Activated T-cell treated with anti-CD3 and anti-CD28 coated beads for 24 hours (primary cell): ENCODE measurements at regions not wholly inside any gene's neighbourhood (a gene's known extent, or its start where the extent isn't known, plus 50 kb on each side); places are given as distances from the start of the nearest gene placed in this dataset.

Experiments
- DNase-seq: peaks from one replicate; pipeline ENCODE4 v3.0.0-alpha.2; 2020; ENCODE audit warnings: low read depth

- DNase-seq: no peak
Measured at GRCh38 chr3:193754719-193755118, 161.7 kb downstream of the OPA1 start.

DNA sequence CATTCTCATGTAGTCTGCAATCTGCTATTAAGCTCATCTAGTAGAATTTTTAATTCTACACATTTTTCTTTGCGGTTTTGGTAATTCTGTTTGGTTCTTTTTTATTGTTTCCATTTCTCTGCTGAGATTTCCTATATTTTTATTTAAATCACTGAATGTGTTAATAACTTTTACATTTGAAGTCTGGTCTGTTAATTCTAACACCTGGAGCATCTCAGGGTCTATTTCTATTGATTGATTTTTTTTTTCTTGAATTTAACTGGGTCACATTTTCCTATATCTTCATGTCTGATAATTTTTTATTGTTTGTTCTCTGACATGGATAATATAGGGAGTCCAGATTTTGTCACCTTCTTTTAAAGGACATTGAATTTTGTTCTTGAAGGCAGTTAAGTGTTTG, 163.5 kb downstream of the OPA1 start:
- DNase-seq: no peak

DNA sequence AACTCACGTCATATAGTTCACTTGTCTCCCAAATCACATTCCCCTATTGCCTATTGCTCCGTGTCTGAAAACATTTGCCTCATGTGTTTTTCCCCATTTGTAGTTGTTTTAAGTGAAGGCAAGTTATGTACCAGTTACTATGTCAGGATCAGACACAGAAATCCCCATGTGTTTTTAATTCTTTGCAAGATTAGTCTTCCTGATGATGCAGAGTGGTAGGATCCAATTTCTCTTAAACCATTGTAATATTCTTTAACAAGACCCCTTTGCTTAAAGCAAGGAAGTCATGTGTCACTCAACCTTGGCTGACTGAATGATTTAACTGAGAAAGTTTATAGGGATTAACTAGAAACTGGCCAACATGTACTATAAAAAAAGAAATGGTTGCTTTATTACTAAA, 164.4 kb downstream of the OPA1 start:
- no peak for DNase-seq

GRCh38 chr3:193761969-193762368, 169.0 kb downstream of the OPA1 start:
- DNase-seq: no peak

DNA sequence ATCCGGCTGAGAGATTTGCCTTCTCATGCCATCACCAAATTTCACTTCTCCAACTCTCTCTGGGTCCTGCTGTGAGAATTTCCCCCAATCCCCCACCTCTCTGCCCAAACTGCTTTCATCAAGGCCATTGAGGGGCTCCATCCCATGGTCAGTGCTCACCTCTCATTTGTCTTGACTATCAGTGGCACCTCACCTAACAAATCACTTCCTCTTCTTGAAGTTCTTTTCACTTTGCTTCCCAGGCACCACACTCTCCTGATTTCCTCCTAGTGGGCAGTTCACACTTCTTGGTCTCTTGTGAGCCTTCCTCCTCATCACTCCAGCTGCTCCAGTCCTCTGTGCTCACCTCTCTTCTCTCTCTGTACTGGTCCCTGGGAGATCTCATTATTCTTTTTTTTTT, 169.6 kb downstream of the OPA1 start:
- no peak for DNase-seq

DNA sequence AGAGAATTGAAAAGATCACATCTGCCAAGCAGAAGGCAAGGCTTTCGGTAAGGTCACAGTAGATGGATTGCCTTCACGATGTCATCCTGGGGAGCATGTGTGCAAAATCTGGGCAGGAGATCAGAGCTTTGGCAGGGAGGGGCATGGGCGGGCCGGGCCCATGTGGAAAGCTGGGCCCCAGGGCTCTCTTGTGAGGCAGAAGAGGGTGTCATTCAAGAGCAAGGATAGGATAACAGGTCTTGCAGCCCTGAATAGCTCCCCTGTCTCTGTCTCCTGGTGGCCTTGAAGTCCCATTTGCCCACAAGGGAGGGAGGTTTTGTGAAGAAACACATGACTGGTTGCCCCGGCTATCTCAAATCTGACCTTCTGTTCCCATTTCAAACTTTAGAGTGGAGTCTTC, 172.0 kb downstream of the OPA1 start:
- DNase-seq: no peak

DNA sequence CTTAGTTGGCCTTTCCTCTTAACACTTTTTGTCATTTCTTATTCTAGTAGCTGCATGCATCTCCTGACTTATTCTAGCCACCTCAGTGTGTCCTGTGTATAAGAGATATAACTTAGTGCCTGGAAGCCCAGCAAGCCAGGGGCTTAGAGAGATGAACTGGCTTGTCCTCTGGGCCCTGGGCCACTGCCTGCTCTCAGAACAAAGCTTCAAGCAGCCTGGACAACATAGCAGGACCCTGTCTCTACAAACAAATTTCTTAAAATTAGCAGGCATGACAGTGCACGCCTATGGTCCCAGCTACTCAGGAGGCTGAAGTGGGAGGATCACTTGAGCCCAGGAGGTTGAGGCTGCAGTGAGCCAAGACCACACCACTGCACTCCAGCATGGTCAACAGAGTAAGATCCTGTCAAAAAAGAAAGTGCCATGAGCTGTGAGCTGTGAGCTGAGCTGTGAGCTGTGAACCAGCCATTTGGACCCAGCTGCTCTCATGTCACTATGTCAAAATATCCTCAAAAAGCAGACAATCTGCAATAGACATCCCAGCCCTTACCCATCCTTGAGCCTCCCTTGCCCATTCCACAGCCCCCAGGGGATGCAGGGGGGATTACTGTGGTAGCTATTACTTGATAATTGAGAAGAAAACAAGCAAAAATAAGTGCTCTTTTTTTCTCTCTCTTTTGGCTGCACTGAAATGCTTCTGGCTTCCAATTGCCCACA, 174.5 kb downstream of the OPA1 start:
- no peak for DNase-seq

DNA sequence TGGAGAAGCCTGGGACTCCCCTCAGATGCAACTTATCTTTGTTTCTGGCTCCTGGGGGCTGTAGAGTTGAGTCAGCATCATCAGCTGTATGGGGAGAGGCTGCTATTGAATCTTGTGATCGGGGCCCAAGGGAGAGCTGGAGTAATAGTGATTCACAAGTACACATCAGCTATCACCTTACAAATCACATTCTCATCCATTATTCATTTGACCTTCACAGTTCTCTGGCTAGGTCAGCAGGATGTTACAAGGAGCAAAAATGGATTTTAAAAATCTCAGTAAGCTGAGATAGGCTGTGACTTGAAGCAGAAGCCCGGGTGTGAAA, 175.0 kb downstream of the OPA1 start:
- DNase-seq: no peak

- DNase-seq: no peak
Measured at GRCh38 chr3:193769437-193769836, 176.4 kb downstream of the OPA1 start.

DNA sequence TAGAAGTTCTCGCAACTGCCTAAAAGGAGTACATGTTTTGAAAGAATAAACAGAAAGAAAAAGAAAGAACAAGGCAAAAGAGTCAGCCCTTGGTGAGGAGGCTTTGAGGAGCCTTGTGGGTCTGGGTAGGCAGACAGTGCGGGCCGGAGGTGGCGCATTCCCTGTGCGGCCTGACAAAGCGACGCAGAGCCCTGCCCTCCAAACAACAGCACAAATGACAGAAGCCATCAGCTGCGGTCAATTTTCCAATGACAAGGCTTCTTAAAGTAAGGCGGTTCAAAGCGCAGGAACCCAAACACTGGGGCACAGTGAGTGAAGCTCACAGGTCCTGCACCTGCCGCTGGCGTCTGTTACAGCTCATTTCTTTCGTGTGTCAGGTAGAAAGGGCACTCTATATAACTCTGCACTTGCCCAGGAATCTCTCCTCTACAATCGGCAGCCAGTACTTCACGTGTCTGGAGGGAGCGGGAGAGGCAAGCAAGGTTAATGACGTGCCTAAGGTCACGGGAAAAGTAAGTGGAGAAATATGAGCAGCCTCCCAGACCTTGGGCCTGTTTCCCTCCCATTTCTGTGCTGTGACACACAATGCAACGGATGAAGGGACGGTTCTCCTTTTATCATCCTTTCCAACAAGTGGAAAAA, 178.1 kb downstream of the OPA1 start:
- DNase-seq: no peak

- DNase-seq: no peak
Measured at GRCh38 chr3:193771653-193772421, 178.8 kb downstream of the OPA1 start.

DNA sequence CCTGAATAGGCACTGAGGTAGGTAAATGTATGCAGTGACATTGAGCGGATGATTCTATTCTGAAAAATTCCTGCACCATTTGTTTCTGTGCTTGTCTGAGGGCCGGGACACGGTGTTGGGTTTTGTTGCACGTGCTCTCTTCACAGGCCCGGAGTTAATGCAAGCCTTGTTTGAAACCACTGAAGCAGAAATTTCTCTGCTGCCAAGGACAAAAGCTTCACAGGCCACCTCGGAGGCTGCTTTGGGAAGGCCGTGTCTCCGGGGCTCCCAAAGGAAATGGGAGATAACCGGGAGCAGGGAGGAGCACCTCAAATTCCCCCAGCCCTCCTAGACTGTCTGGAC, 179.4 kb downstream of the OPA1 start:
- no peak for DNase-seq

DNA sequence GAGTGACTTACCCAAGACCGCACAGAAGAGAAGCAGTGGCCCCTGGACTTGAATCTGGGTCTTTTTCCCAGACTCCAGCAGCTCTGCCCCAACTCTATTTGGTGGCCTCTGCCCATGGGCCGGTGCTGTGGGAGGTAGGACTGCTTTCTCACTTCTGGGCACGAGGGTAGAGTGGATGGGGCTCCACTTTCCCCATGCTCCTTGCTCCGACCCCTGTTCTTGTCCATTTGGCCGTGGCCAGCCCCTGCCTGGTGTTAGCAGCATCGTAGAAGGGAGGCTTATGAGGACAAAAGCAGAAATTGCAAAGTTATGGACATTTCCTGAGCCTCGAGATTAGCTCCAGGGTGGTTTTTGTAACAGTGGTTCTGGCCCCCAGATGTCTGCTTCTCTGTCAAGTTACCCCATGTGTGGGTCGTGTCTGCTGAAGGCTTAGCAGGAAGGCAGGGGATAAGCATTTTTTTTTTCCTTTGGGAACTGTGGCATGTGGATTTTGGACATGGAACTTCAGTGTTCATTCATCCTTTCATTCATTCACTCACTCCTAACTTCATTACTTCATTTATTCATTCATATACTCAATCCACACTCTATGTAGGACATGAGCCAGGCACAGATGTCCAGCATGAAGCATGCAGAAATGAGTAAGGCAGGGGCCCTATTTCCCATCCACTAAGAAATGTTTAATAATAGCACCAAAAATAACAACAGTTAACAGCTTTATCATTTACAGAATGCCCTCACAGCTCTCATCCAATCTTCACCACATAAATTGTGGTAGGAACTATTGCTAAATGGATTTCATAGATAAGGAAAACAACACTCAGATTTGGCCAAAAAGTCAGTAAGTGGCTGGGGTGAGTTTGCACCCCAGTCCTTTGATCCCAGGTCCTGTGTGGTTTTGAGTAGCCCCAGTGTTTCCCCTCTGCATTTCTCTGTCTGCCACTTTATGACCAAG, 180.5 kb downstream of the OPA1 start:
- no peak for DNase-seq

DNA sequence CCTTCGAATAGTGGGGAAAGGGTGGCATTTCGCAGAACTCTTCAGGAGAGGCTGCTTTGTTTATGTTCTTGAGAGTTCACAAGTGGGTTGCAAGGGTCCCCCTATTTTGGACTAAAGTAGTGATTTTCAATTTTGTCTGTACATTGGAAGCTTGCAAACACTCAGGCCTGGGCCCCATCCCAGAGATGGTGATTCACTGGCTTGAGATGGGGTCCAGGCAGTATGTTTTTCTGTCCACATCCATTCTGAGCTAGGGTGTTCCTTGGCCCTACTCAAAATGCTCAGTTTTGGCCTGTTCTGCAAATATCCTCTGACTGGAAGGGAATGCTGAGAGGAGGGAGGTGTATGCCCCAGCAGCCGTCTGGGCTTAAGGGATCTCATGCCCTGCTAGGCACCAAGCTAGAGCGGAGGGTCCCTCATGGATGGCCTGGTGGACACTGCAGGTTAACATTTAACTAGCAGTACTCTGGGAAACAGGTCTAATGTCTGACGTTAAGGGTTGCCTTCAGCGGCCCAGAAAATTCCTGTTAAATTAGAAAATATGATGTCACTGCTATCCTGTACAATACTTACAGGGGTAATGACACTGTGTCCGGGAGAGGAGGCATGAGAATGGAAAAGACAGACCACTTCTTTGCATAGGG, 181.4 kb downstream of the OPA1 start:
- DNase-seq: no peak

- DNase-seq: no peak
Measured at GRCh38 chr3:193774916-193775285, 181.9 kb downstream of the OPA1 start.

GRCh38 chr3:193775421-193776077, 182.5 kb downstream of the OPA1 start:
- no peak for DNase-seq

- no peak for DNase-seq
Measured at GRCh38 chr3:193776626-193777358, 183.8 kb downstream of the OPA1 start.

DNA sequence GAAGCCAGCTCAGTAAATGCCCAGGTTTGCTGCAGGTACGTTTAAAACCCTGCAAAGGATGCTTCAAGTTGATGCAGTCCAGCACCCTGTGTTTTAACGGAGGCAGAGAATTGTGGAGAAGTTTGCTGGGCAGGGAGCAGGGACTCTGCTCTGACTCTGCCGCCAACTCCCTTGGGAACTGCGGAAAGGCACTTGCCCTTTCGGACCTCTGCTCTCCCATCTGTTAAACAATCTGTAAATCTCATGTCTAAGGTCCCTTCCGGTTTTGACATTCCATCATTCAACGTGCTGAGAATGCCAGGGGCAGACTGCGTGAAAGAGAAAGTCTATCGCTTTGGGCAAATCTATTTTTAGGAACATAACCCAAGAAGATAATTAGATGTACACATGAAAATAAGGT, 184.5 kb downstream of the OPA1 start:
- no peak for DNase-seq

DNA sequence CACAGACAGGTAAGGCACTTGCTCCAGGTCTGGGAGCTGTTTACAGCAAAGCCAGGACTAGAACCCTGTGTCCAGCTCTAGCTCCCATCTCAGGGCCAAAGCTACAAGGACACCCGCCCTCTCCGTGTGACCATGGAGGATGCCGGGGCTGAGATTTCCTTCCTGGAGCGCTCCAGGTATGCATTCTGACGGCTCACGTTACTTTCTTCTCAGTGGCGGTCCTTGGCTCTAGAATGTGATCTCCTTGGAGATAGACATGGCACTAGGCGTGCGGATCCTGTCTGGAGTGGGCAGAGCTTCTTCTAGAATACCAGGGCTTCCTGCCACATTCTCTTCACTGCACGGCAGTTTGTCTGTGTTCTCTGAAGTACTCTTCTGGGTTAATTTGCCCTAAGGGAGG, 185.7 kb downstream of the OPA1 start:
- DNase-seq: no peak

DNA sequence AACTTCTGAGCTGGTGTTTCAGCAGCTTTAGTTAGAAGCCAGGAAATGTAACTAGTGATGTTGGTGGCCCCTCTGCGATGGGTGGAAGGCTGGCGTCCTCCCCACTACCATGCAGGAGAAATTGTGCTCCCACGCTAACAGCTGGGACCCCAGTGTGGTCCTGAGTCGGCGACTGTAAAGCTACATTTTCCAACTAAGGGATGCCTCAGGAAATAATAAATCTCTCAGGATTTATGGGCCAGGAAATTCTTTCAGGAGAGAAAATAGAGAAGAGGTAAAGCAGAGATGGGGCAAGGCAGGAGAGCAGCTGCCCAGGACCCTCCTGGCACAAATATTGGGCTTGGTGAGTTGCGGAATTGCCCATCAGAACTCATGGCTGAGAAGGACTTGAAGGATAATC, 186.9 kb downstream of the OPA1 start:
- DNase-seq: no peak

DNA sequence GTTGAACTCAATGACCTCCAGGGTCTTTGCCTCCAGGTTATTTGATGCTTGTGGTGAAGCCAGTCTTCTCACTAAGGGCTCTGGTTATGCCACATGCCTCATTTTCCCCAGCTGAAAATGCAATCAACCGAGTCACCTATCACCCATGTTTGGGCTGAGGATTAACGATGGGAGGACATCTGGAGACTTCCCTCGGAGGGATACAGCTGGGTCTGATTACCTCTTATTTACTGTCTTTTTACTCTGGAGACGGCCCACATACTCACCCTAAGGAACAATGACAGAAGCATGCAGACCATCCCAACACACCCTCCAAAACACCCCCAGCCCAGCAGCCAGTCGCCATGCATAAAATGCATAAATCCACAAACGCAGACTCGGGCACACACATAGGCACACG, 187.4 kb downstream of the OPA1 start:
- DNase-seq: no peak
